GM19467 (cell line): ENCODE measurements at regions not wholly inside any gene's neighbourhood (a gene's known extent, or its start where the extent isn't known, plus 50 kb on each side); places are given as distances from the start of the nearest gene placed in this dataset.

Source experiments
- ATAC-seq: cut with Tn5 transposase; IDR thresholded peaks from one replicate; pipeline ENCODE4 v1.9.1; 2021; ENCODE audit warnings: mild to moderate bottlenecking, moderate library complexity; ENCODE audit not compliant: unreplicated experiment

DNA sequence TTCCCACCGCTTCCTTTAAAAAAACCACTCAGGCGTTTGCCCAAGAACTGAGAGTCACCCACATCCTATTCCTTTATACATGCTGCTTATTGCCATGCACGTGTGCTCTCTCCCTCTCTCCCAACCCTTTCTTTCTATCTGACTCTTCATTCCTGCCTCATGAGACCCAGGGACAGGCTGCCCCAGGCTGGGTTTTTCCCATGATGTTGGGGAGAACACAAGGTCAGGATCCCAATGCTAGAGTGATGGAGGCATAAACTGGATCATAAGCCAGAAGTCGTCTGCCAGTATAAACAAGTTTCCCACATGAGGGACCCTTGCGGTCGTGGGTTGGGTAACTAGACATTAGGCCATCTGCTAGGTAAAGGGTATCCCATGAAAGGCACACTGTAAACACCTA lies 64.9 kb downstream of the CD2 start:
- ATAC-seq: no peak

DNA sequence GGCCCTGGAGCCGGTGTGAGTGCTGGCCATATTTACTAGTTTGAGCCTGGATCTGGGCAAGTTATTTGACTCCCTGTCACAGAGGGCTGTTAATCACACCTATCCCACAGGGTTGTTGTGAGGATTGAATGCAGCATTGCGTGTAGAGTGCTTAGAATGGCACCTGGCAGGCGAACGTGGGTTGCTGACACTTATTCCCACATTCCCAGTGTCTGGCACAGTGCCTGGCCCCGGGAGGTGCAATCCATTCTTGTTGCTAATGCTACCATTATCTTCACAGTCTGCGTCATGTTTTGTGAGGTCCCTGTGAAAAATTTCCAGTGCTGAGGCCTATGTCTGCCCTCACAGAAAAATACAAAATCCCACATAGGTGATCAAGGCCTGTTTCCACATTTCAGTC lies 66.1 kb downstream of the CD2 start:
- ATAC-seq: no peak

GRCh38 chr1:116821763-116822162 lies 67.5 kb downstream of the CD2 start:
- ATAC-seq: no peak

DNA sequence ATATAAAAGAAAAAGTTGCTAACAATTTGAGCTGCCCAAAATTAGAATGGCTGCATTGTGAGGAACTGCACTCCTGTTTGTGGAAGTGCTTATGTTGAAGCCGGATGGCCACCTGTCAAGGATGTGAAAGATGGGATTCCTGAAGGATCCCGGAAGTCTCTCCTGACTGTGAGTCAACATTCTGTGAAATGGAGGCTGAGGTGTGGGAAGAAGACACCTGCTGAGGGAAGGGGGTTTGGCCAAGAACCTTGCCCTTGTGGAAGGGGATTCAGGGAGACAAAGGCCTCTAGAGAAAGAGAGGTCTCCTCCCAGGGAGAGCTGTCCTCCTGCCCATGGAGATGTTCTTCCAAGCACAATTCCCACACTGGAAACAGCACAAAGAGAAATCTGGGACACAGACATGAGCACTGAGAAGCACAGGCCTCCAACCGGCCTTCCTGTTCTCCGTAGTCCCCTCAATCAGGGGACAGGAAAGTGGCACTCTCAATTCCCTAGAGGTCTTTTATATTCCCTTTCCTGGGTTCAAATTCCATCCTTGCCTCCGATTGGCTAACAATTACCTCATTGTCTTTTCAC lies 70.5 kb downstream of the CD2 start:
- ATAC-seq: no peak

GRCh38 chr1:116825207-116825719 lies 71.0 kb downstream of the CD2 start:
- no peak for ATAC-seq

DNA sequence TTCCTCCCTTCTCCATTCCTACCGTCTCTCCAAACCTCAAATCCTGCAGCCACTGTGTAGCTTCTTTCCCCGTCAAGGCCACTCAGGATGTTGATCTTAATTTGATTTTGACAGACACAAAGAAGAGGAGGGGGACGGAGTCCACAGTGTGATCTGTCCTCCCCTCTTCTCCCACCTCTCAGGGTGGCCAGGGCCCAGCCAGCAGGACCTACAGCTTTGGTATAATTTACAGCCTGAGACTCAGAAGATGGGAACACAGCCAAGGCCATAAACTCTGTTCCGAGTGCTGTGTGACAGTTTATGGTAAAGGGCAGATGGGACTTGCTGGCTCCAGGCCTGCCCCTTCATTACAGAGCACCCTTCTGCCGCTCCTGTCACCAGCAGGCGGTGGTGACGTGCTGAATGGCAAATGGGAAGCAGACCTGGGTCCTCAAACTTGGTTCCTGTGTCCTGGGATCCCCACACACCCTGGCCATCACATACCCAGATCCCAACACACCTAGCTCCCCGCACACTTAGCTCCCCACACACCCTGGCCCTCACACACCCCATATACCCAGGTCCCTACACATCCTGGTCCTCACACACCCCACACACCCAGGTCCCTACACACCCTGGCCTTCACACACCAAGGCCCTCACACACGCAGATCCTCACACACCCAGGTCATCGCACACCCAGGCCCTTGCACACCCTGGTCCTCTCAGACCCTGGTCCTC lies 71.6 kb downstream of the CD2 start:
- no peak for ATAC-seq

DNA sequence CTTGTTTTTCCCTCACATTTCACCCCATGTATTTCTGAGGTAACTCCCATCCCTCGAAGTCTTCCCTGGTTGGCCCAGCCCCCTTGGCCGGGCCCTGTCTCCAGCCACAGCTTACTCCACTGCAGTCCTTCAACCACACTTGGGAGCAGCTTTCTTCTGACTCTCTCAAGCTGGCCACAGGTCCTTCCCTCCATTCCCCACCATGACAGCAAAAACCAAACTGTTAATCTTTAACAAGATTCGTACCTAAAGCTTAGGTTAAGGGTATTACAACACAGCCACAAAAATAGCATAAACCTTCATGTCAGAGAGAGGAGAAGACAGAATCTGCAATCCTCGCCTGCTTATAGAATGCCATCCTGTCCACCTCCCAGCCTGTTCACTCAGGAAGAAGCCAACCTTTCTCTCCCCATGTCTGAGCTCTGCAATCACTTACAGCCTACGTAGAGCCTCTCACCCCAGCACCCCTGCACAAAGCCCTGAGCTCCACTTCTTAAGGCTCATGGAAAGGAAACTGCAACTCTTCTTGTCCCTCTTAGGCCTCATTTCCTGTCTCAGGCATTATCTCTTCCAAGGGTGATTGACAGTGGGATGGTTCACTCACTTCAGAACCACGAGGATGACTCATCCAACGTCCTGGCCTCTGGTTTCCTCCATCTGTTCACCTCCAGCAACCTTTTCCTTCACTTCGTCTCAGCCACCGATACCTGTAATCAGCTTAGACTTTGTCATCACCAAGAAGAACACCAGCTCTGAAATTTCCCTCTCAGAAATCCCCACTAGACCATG lies 72.8 kb downstream of the CD2 start:
- peak; percentile 84 for ATAC-seq

GRCh38 chr1:116827607-116828105 lies 73.4 kb downstream of the CD2 start:
- peak; percentile 5 for ATAC-seq

- no peak for ATAC-seq
These were observed 77.3 kb upstream of the PTGFRN start for GRCh38 chr1:116832308-116832931.

DNA sequence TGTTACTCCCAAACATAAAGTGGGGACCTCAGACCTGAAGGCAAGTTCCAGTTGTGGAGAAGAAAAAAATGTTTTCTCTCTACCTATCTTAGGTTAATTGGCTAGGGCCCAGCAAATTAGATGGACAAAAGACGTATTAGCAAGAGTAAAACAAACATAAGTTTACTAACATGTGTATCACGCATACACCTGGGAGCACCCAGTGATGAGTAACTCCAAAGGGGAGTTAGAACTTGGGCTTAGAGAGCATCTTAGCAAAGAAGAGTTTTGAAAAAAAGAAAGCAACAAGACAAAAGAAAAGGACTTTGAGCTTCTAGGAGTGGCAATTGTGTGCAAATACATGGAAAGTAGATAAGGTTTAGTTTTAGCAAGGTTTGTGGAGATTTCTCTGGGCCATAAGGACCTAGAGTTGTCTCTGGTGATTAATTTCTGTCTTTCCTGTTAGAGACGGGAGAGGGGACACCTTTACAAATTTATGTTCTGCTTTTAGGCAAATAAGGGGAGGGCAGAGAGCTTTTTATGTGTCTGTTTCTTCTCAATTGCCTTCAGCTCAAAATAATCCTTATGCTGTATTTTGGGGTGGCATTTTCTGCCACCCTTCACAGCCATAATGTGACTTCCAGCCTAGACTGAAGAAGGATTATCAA lies 76.7 kb upstream of the PTGFRN start:
- ATAC-seq: no peak

DNA sequence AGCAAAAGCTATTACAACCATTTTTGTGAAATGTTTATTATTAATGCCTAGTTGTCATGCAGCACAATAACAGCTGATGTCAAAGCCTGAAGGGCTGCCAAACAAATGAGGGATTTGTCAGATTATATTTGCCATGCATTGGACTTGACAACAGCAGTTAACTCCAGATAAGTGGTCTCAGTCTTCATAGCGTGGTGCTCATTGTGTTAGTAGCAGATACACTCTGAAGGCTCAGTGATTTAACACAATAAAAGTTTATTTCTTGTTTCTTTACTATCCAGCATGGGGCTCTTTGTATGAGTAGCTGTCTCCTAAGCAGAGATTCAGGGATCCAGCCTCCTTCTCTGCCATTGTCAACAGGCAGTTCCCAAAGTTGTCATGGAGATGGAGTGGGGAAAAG lies 76.0 kb upstream of the PTGFRN start:
- no peak for ATAC-seq

DNA sequence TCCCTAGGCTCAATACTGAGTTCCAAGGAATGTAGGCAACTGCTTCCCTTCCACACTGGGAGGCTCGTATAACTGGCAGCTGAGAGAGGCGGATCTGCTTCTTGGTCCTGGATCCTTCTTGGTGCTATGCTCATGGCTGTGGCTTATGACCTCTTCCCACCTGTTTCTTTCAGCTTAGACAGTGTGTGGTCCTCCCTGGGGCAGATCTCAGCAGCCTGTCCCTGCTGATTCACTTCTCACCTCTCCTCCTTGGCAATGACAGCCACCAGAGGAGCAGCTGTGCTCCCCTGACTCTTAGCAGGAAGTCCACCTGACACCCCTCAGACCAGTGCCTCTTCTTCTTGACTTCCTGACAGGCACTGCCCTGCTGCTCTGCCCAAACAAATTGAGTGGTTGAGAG lies 75.1 kb upstream of the PTGFRN start:
- no peak for ATAC-seq

DNA sequence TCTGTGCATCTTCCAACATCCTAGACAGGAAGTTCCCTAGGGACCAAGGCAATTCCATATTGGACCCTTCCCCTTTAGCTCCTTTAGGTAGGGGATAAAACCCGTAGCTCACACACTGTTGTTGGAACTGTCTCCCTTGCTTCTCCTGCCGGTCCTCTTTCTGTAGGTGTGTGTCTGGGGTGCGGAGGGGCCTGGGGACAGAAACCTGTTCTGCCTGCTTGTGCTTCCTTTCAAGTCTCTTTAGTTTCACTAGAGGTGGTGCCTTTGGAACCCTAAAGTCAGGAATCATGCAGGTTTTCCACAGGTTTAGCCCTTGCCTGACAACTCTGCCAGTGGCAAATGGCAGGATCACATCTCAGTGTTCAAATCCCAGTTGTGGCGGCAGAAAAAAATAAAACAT lies 74.6 kb upstream of the PTGFRN start:
- ATAC-seq: no peak

DNA sequence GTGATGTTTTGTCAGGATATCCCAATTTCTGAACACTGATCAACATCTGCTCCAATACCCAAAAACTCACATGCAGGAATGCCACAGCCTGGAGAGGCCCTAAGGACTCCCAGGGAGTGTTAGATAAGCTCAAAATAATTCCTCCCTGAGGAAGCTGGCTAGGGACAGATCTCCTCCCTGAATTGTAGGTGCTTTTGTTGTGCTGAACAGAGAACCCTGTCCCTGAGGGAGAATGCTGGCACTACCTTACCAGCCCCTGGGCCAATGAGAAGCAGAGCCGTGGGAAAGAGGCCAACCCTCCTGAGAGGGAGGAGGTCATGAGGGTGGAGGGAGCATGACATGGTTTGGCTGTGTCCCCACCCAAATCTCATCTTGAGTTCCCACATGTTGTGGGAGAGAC lies 73.6 kb upstream of the PTGFRN start:
- ATAC-seq: no peak

DNA sequence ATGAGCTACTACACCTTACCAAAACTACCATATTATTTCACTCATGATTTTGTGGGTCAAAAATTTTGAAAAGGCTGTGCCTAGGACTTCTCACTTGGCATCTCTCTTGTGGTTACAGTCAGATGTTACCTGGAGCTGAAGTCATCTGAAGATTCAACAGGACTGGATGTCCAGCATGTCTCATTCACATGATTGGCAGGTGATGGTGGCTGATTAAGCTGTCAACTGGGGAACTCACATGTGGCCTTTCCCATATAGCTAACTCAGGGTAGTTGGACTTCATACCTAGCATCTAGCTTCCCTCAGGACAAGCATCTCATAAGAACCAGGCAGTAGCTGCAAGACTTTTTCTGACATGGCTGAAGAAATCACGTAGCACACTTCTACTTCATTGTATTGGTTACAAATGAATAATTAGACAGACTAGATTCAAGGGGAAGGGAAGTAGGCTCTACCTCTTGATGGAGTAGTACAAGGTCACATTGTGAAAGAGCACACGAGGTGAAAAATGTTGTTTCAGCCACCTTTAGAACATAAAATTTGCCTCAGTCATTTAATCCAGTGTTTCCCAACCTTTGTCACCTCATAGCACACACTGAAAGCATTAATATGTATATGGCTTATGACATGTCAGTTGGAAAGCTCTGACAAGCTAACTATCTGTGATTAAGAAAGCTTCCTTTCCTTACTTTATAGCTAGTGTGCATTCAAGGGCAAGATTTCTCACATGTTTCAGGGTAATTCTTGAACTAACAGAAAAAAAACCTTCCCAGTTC lies 68.0 kb upstream of the PTGFRN start:
- ATAC-seq: no peak

DNA sequence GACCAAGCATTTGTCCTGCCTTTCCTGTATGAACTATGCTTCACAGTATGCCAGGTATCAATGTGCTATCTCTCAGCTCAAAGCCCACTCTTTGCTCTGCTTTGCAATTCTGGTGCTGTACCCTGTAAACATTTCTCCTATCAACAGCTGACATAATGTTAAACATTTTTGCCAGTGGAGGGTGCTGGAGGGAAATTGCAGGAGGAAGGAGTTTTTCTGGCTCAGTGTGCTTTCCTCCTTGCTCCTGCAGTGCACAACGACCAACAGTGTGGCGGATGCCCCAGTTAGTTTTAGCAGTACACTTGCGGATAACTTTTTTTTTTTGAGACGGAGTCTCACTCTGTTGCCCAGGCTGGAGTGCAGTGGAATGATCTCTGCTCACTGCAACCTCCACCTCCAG lies 67.1 kb upstream of the PTGFRN start:
- ATAC-seq: no peak

- no peak for ATAC-seq
These were observed 64.9 kb upstream of the PTGFRN start for GRCh38 chr1:116844775-116845174.

- no peak for ATAC-seq
These were observed 62.5 kb upstream of the PTGFRN start for GRCh38 chr1:116847190-116847589.

- no peak for ATAC-seq
These were observed 61.8 kb upstream of the PTGFRN start for GRCh38 chr1:116847688-116848531.
